ENCODE measurements at regions not wholly inside any gene's neighbourhood (a gene's known extent, or its start where the extent isn't known, plus 50 kb on each side); places are given as distances from the start of the nearest gene placed in this dataset.

DNA sequence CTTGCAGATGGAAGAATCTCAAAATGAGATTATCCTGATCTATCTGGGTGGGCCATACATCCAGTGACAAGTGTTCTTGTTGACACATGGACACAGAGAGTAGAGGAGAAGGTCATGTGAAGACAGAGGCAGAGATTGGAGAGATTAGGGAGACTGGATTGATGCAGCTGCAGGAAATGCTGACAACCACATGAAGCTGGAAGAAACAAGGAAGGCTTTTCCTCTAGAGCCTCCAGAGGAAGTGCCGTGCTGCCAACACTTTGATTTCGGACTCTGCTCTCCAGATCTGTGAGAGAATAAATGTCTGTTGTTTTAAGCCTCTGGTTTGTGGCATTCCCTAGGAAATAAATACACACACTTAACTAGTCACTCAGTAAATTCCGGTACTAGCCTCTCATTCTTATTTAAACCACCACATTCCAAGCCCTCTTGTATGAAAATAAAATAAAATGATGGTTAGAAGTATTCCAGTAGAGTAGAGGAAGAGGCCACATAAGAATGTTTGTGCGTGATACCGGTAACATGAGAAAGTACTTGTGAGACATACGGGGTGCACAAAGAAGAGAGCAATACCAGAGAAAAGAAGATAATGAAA is 110.9 kb upstream of the DMAC1 start:
- TF ChIP-seq POLR2A (IDR thresholded peaks at IDR 0.05; ENCODE audit: low read depth), result no peak
- TF ChIP-seq POLR2AphosphoS5 (IDR thresholded peaks at IDR 0.05), result no peak
- TF ChIP-seq, protein P1, sequence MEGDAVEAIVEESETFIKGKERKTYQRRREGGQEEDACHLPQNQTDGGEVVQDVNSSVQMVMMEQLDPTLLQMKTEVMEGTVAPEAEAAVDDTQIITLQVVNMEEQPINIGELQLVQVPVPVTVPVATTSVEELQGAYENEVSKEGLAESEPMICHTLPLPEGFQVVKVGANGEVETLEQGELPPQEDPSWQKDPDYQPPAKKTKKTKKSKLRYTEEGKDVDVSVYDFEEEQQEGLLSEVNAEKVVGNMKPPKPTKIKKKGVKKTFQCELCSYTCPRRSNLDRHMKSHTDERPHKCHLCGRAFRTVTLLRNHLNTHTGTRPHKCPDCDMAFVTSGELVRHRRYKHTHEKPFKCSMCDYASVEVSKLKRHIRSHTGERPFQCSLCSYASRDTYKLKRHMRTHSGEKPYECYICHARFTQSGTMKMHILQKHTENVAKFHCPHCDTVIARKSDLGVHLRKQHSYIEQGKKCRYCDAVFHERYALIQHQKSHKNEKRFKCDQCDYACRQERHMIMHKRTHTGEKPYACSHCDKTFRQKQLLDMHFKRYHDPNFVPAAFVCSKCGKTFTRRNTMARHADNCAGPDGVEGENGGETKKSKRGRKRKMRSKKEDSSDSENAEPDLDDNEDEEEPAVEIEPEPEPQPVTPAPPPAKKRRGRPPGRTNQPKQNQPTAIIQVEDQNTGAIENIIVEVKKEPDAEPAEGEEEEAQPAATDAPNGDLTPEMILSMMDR (IDR thresholded peaks at IDR 0.05), result no peak
